Heart right ventricle (tissue), 16 donors: ENCODE measurements at regions not wholly inside any gene's neighbourhood (a gene's known extent, or its start where the extent isn't known, plus 50 kb on each side); places are given as distances from the start of the nearest gene placed in this dataset.

Experiments used
- ATAC-seq, 8 donors: fragments of 200-7000 bp; cut with Tn5 transposase; one replicate each; pipeline ENCODE4 v1.9.1; 2020; ENCODE audit warnings: mild to moderate bottlenecking in 8 of 8, moderate library complexity in 8 of 8, moderate number of reproducible peaks in 1 of 8
- DNase-seq, 2 donors: peaks; one replicate each; pipeline ENCODE4 v3.0.0-alpha.2; 2020
- H3K27ac ChIP-seq, 10 donors: fragments of 200-600 bp; sonication (generic) in 2 of 10; one replicate each; pipeline versions ENCODE4 v1.5.0 to v1.8.0; 2020 to 2022; ENCODE audit warnings: mild to moderate bottlenecking in 3 of 10
- H3K27me3 ChIP-seq, 7 donors: fragments of 200-600 bp; one replicate each; pipeline ENCODE4 v1.8.0; 2021 to 2022; ENCODE audit warnings: mild to moderate bottlenecking in 2 of 7
- H3K36me3 ChIP-seq, 9 donors: fragments of 200-600 bp; sonication (generic) in 1 of 9; one replicate each; pipeline versions ENCODE4 v1.5.0 to v1.8.0; 2020 to 2022; ENCODE audit warnings: mild to moderate bottlenecking in 2 of 9
- H3K4me1 ChIP-seq, 9 donors: fragments of 200-600 bp; sonication (generic) in 1 of 9; one replicate each; pipeline versions ENCODE4 v1.5.0 to v1.8.0; 2020 to 2022; ENCODE audit warnings: mild to moderate bottlenecking in 4 of 9
- H3K4me3 ChIP-seq, 10 donors: fragments of 200-600 bp; sonication (generic) in 2 of 10; one replicate each; pipeline versions ENCODE4 v1.5.0 to v1.8.0; 2020 to 2022; ENCODE audit warnings: mild to moderate bottlenecking in 7 of 10, moderate library complexity in 2 of 10
- H3K9me3 ChIP-seq, 11 donors: fragments of 200-600 bp in 10 of 11; sonication (generic) in 2 of 11; one replicate each; pipeline versions ENCODE4 v1.5.0 to v1.8.0; 2013 to 2022; ENCODE audit warnings: mild to moderate bottlenecking in 2 of 11, control low read depth in 1 of 11, moderate library complexity in 1 of 11
- CTCF ChIP-seq, 9 donors: fragments of 200-600 bp; sonication (generic) in 2 of 9; IDR thresholded peaks; one replicate each; pipeline versions ENCODE4 v1.5.0 to v1.8.0; 2021 to 2022; ENCODE audit warnings: antibody characterized with exemption in 9 of 9, mild to moderate bottlenecking in 5 of 9, moderate library complexity in 1 of 9
- WGBS, 2 donors: extraction: QIAGEN DNeasy Blood & Tissue Kit; methylation state at CpG; one replicate each; pipeline ENCODE4 v1.1.7; 2013; ENCODE audit warnings: inconsistent platforms in 1 of 2; 5-methylcytosine and 5-hydroxymethylcytosine counted together
- intact Hi-C, 10 donors: fragments of 100-400 bp; cut with DNase I; formaldehyde crosslinking; loops; one replicate each; pipeline versions ENCODE4 v1.11.1 to v1.14.2; 2022
- donor health status: Arrhythmogenic right ventricular cardiomyopathy.
- donor health status: ischemic (EF 13 %, LVEDD 7.1; RV severe dilation, severe dysfunction).
- donor health status: healthy with polysubstance abuse.
- donor health status: DM: no; HTN: yes; CAD: no.
- donor health status: DM: no; HTN: no; CAD: no.
- donor health status: ischemic (EF 25% LVEDD 6.9; RV normal size, moderate dysfunction).
- donor health status: ischemic (EF 25% LVEDD 5.7; RV mildly dilated, moderate dysfunction).
- donor health status: healthy.
- donor health status: DM: yes; HTN: yes; CAD: no.
- donor health status: Ischemic cardiomyopathy.
- donor health status: ischemic (EF 35%, LVEDD 5.7; RV mildly dilated, moderate dysfunction).
- donor health status: nonischemic (EF 11% LVEDD 7.7; RV severe dilation, severe dysfunction).
- donor health status: DM: yes; HTN: yes; CAD: no.
- donor health status: PGD.
- donor health status: ischemic (EF 29% LVEDD 5.4; RV normal size, mild dysfunction).
- donor health status: nonischemic (EF 23%, LVEDD 6.1; RV moderate dilation, normal function).

GRCh38 chr21:38735626-38736206 lies 70.0 kb upstream of the ETS2 start:
- Histone ChIP-seq H3K27ac (peak overlapping the region in 2 of 10 donors; percentile 11 to 72), H3K4me3 (no peak overlapping the region), H3K27me3 (peaks cover 0 to 6% (median 0%) of the 10 kb centered on the region in 7 donors), H3K4me1 (peaks cover 2 to 28% (median 10%) of the 10 kb centered on the region in 9 donors), H3K36me3 (no peaks in the 10 kb centered on the region), H3K9me3 (no peaks in the 10 kb centered on the region)
- intact Hi-C loops = loop anchor here in 7 of 10 donors (2.0 to 10.0 kb wide), 13 partner anchors 37 to 403 kb away; partner anchors contain the start of gene ETS2 (in 6 of the 7)
- ATAC-seq = no peak
- 87 to 91% methylated on average over 3 of the region's 3 CpGs for WGBS, 2 donors
- no peak for DNase-seq
- no peak for TF ChIP-seq CTCF (IDR thresholded peaks at IDR 0.05)

GRCh38 chr21:38740090-38740489 lies 65.6 kb upstream of the ETS2 start:
- Histone ChIP-seq H3K27ac (no peak overlapping the region), H3K9me3 (no peaks in the 10 kb centered on the region), H3K36me3 (no peaks in the 10 kb centered on the region), H3K4me3 (no peak overlapping the region), H3K27me3 (no peaks in the 10 kb centered on the region), H3K4me1 (peaks cover 0 to 23% (median 3%) of the 10 kb centered on the region in 9 donors)
- TF ChIP-seq CTCF (IDR thresholded peaks at IDR 0.05) = no peak
- WGBS, 2 donors = 65 to 71% methylated on average over 3 of the region's 3 CpGs
- DNase-seq (no peak), ATAC-seq (no peak)
- intact Hi-C loops = loop anchor here in 2 of 10 donors (5.0 kb wide), 2 partner anchors 67 to 377 kb away; partner anchors contain the start of gene ETS2 (in 1 of the 2)

GRCh38 chr21:38741092-38741949 lies 64.4 kb upstream of the ETS2 start:
- intact Hi-C loops = loop anchor here in 2 of 10 donors (5.0 kb wide), 2 partner anchors 66 to 376 kb away; partner anchors contain the start of gene ETS2 (in 1 of the 2)
- DNase-seq = no peak
- 95 to 97% methylated on average over 5 of the region's 5 CpGs for WGBS, 2 donors
- Histone ChIP-seq H3K4me3 (no peak overlapping the region), H3K27ac (no peak overlapping the region), H3K9me3 (no peaks in the 10 kb centered on the region), H3K27me3 (no peaks in the 10 kb centered on the region), H3K36me3 (no peaks in the 10 kb centered on the region), H3K4me1 (peaks cover 0 to 16% (median 3%) of the 10 kb centered on the region in 9 donors)
- no peak for TF ChIP-seq CTCF (IDR thresholded peaks at IDR 0.05)
- ATAC-seq = no peak

- WGBS, 2 donors = 82 to 85% methylated on average over 5 of the region's 5 CpGs
- no peak for ATAC-seq
- Histone ChIP-seq H3K27ac (no peak overlapping the region), H3K4me3 (no peak overlapping the region), H3K9me3 (peaks cover 0 to 3% (median 0%) of the 10 kb centered on the region in 11 donors), H3K36me3 (no peaks in the 10 kb centered on the region), H3K27me3 (no peaks in the 10 kb centered on the region), H3K4me1 (peaks cover 0 to 16% (median 3%) of the 10 kb centered on the region in 9 donors)
- DNase-seq = no peak
- intact Hi-C loops = loop anchor here in 2 of 10 donors (5.0 kb wide), 2 partner anchors 65 to 375 kb away; partner anchors contain the start of gene ETS2 (in 1 of the 2)
- no peak for TF ChIP-seq CTCF (IDR thresholded peaks at IDR 0.05)
Observed at GRCh38 chr21:38741950-38742256, 63.8 kb upstream of the ETS2 start.
